PC-3 (cell line): ENCODE measurements at regions not wholly inside any gene's neighbourhood (a gene's known extent, or its start where the extent isn't known, plus 50 kb on each side); places are given as distances from the start of the nearest gene placed in this dataset.
A peak's percentile ranks its signal among the peaks of the same experiment; 100 is the strongest.

Experiments used
- ATAC-seq: fragments of 200-7000 bp; cut with Tn5 transposase; 2 replicates; pipeline ENCODE4 v1.9.1; 2020; ENCODE audit warnings: mild to moderate bottlenecking, moderate library complexity
- BruUV-seq: library from RNA; stranded (reverse); fragments of 400-500 nt; replicated peaks from 2 replicates; lab custom pipeline; 2021; lab: Mats Ljungman, UMichigan
- CTCF ChIA-PET: fragments of 300-600 bp; sonication (Branson Sonifier 250); formaldehyde crosslinking; loops from one replicate; lab custom pipeline; 2022; ENCODE audit warnings: antibody characterized with exemption; lab: Charles Lee
- POLR2A ChIA-PET: fragments of 300-600 bp; sonication (Branson Sonifier 250); formaldehyde crosslinking; loops from one replicate; lab custom pipeline; 2022; ENCODE audit warnings: antibody characterized with exemption; ENCODE audit not compliant: unreplicated experiment; lab: Charles Lee
- DNase-seq: peaks from one replicate; pipeline ENCODE4 v3.0.0-alpha.2; 2015
- H2AFZ ChIP-seq: fragments of 300-600 bp; sonication (generic); 2 replicates; pipeline ENCODE4 v1.6.0; 2016; ENCODE audit warnings: antibody characterized with exemption, low read length
- H3F3A ChIP-seq: fragments of 300-600 bp; sonication (generic); one replicate; pipeline ENCODE4 v1.6.0; 2017; ENCODE audit warnings: antibody characterized with exemption, low read length, control low read depth, mild to moderate bottlenecking; ENCODE audit not compliant: unreplicated experiment
- H3K27ac ChIP-seq: fragments of 300-600 bp; sonication (generic); 2 replicates; pipeline ENCODE4 v1.5.1; 2016; ENCODE audit warnings: mild to moderate bottlenecking, low read length
- H3K27me3 ChIP-seq: fragments of 300-600 bp; sonication (generic); 2 replicates; pipeline ENCODE4 v1.6.1; 2016; ENCODE audit warnings: low read length, mixed read lengths
- H3K36me3 ChIP-seq: fragments of 300-600 bp; sonication (generic); 2 replicates; pipeline ENCODE4 v1.6.1; 2016; ENCODE audit warnings: low read depth, mixed run types, low read length, mixed read lengths
- H3K4me1 ChIP-seq: fragments of 300-600 bp; sonication (generic); 2 replicates; pipeline ENCODE4 v1.5.1; 2016; ENCODE audit warnings: low read length; ENCODE audit not compliant: insufficient read depth
- H3K4me2 ChIP-seq: fragments of 300-600 bp; sonication (generic); 2 replicates; pipeline ENCODE4 v1.6.0; 2016; ENCODE audit warnings: low read length
- H3K4me3 ChIP-seq: fragments of 300-600 bp; sonication (generic); 2 replicates; pipeline ENCODE4 v1.5.1; 2016; ENCODE audit warnings: mild to moderate bottlenecking, low read length, mixed read lengths
- H3K79me2 ChIP-seq: fragments of 300-600 bp; sonication (generic); 2 replicates; pipeline ENCODE4 v1.6.1; 2017; ENCODE audit warnings: low read length, mixed read lengths
- H3K9ac ChIP-seq: fragments of 300-600 bp; sonication (generic); 2 replicates; pipeline ENCODE4 v1.6.0; 2016; ENCODE audit warnings: mild to moderate bottlenecking, low read length
- H3K9me2 ChIP-seq: fragments of 300-600 bp; sonication (generic); replicated peaks from 2 replicates; pipeline ENCODE4 v1.6.1; 2016; ENCODE audit warnings: mixed run types, low read length, mixed read lengths
- H3K9me3 ChIP-seq: fragments of 300-600 bp; sonication (generic); 2 replicates; pipeline ENCODE4 v1.6.1; 2016; ENCODE audit warnings: low read length, mixed read lengths
- H4K20me1 ChIP-seq: fragments of 300-600 bp; sonication (generic); 2 replicates; pipeline ENCODE4 v1.6.1; 2016; ENCODE audit warnings: low read length, mixed read lengths
- EZH2 ChIP-seq: fragments of 300-600 bp; sonication (generic); IDR thresholded peaks from one replicate; pipeline ENCODE4 v1.6.1; 2017; ENCODE audit warnings: antibody characterized with exemption, mild to moderate bottlenecking, low read length; ENCODE audit not compliant: unreplicated experiment
- EZH2phosphoT487 ChIP-seq: fragments of 300-600 bp; sonication (generic); IDR thresholded peaks from 2 replicates; pipeline ENCODE4 v1.6.1; 2018; ENCODE audit warnings: mild to moderate bottlenecking, antibody characterized with exemption, low read length, borderline replicate concordance
- intact Hi-C: fragments of 100-400 bp; cut with micrococcal nuclease; formaldehyde crosslinking; loops from 2 replicates; pipeline ENCODE4 v1.9.0; 2023
- TF ChIP-seq, protein P1 (sequence below): fragments of 300-600 bp; sonication (generic); conservative IDR thresholded peaks from 2 replicates; pipeline ENCODE4 v1.5.1; 2017; ENCODE audit warnings: antibody characterized with exemption, low read depth, mild to moderate bottlenecking, low read length

GRCh38 chr13:34883396-34883795, 58.7 kb upstream of the NBEA start:
- Histone ChIP-seq H3K9me3 (no peaks in the 10 kb centered on the region), H3K27ac (no peak overlapping the region), H3K9ac (no peak overlapping the region), H3F3A (no peaks in the 10 kb centered on the region), H3K9me2 (no peaks in the 10 kb centered on the region), H4K20me1 (no peaks in the 10 kb centered on the region), H3K4me3 (no peak overlapping the region), H3K27me3 (no peaks in the 10 kb centered on the region), H3K4me1 (peaks cover 18% of the 10 kb centered on the region), H3K36me3 (no peaks in the 10 kb centered on the region), H3K4me2 (no peak overlapping the region), H3K79me2 (no peaks in the 10 kb centered on the region), H2AFZ (no peak overlapping the region)
- CTCF ChIA-PET, result no interaction called here
- intact Hi-C loops, result no loop called here
- TF ChIP-seq EZH2 (no peak), EZH2phosphoT487 (no peak)
- TF ChIP-seq, protein P1, sequence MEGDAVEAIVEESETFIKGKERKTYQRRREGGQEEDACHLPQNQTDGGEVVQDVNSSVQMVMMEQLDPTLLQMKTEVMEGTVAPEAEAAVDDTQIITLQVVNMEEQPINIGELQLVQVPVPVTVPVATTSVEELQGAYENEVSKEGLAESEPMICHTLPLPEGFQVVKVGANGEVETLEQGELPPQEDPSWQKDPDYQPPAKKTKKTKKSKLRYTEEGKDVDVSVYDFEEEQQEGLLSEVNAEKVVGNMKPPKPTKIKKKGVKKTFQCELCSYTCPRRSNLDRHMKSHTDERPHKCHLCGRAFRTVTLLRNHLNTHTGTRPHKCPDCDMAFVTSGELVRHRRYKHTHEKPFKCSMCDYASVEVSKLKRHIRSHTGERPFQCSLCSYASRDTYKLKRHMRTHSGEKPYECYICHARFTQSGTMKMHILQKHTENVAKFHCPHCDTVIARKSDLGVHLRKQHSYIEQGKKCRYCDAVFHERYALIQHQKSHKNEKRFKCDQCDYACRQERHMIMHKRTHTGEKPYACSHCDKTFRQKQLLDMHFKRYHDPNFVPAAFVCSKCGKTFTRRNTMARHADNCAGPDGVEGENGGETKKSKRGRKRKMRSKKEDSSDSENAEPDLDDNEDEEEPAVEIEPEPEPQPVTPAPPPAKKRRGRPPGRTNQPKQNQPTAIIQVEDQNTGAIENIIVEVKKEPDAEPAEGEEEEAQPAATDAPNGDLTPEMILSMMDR, result no peak
- no peak for ATAC-seq
- POLR2A ChIA-PET, result interaction anchor here (0.7 kb wide), 1 partner anchor 36 kb away, joined by 6 read pairs; no protein-coding TSS in a partner anchor
- DNase-seq, result no peak
- BruUV-seq, result no TSS peak

- TF ChIP-seq EZH2 (no peak), EZH2phosphoT487 (no peak)
- TF ChIP-seq, protein P1, result no peak
- H3K4me2 ChIP-seq, result no peak overlapping the region
- no peaks in the 10 kb centered on the region for H3K27me3 ChIP-seq
- no TSS peak for BruUV-seq
- peaks cover 18% of the 10 kb centered on the region for H3K4me1 ChIP-seq
- ChIA-PET POLR2A (no interaction called here), CTCF (no interaction called here)
- H4K20me1 ChIP-seq, result no peaks in the 10 kb centered on the region
- H3K4me3 ChIP-seq, result no peak overlapping the region
- H3K9ac ChIP-seq, result no peak overlapping the region
- no peaks in the 10 kb centered on the region for H3K9me3 ChIP-seq
- no peak for ATAC-seq
- no peak overlapping the region for H2AFZ ChIP-seq
- no peak for DNase-seq
- no peaks in the 10 kb centered on the region for H3K9me2 ChIP-seq
- no peaks in the 10 kb centered on the region for H3K79me2 ChIP-seq
- no peaks in the 10 kb centered on the region for H3F3A ChIP-seq
- no peak overlapping the region for H3K27ac ChIP-seq
- intact Hi-C loops, result no loop called here
- H3K36me3 ChIP-seq, result no peaks in the 10 kb centered on the region
Measured at GRCh38 chr13:34884366-34884765, 57.7 kb upstream of the NBEA start.

GRCh38 chr13:34886121-34886875, 55.8 kb upstream of the NBEA start:
- Histone ChIP-seq H3K9me3 (no peaks in the 10 kb centered on the region), H3K4me1 (peaks cover 18% of the 10 kb centered on the region), H3K36me3 (no peaks in the 10 kb centered on the region), H3K4me3 (no peak overlapping the region), H3K27ac (peak overlapping the region; percentile 71), H3F3A (no peaks in the 10 kb centered on the region), H3K4me2 (peak overlapping the region; percentile 23), H3K27me3 (no peaks in the 10 kb centered on the region), H3K79me2 (no peaks in the 10 kb centered on the region), H4K20me1 (no peaks in the 10 kb centered on the region), H3K9me2 (no peaks in the 10 kb centered on the region), H2AFZ (no peak overlapping the region), H3K9ac (no peak overlapping the region)
- POLR2A ChIA-PET, result no interaction called here
- intact Hi-C loops, result loop anchor here (1.0 kb wide), 1 partner anchor 163 kb away; no protein-coding TSS in a partner anchor
- CTCF ChIA-PET, result no interaction called here
- DNase-seq (peak; percentile 28), ATAC-seq (peak; percentile 57)
- TF ChIP-seq, protein P1, result no peak
- TF ChIP-seq EZH2 (no peak), EZH2phosphoT487 (no peak)
- no TSS peak for BruUV-seq
